ENCODE measurements at regions not wholly inside any gene's neighbourhood (a gene's known extent, or its start where the extent isn't known, plus 50 kb on each side); places are given as distances from the start of the nearest gene placed in this dataset.

DNA sequence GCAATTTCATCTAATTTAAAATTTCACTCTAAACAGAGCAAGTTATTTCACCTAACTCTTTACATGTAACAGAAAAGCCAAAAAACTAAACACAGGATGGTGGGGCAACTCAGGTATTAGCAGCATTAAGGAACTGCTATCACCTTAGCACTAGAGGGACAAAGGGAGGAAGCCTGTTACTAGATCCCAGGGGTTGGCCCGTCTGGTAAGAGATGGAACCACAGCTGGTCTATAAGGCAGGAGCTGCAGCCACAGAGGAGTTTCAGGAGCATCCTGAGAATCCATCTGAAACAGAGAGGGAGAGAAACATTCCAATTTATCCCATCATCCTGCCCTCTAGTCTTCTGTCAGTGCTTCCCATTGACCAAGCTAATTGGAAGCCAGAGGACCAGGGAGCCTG lies 300.3 kb downstream of the MRPS30 start:
- TF ChIP-seq, protein P1, sequence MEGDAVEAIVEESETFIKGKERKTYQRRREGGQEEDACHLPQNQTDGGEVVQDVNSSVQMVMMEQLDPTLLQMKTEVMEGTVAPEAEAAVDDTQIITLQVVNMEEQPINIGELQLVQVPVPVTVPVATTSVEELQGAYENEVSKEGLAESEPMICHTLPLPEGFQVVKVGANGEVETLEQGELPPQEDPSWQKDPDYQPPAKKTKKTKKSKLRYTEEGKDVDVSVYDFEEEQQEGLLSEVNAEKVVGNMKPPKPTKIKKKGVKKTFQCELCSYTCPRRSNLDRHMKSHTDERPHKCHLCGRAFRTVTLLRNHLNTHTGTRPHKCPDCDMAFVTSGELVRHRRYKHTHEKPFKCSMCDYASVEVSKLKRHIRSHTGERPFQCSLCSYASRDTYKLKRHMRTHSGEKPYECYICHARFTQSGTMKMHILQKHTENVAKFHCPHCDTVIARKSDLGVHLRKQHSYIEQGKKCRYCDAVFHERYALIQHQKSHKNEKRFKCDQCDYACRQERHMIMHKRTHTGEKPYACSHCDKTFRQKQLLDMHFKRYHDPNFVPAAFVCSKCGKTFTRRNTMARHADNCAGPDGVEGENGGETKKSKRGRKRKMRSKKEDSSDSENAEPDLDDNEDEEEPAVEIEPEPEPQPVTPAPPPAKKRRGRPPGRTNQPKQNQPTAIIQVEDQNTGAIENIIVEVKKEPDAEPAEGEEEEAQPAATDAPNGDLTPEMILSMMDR (IDR thresholded peaks at IDR 0.05) = no peak
- no peak for TF ChIP-seq POLR2A (IDR thresholded peaks at IDR 0.05)

Data from Peyer's patch (tissue), 4 donors.